Liver (tissue), 7 donors: ENCODE measurements at regions not wholly inside any gene's neighbourhood (a gene's known extent, or its start where the extent isn't known, plus 50 kb on each side); places are given as distances from the start of the nearest gene placed in this dataset.
"Not testable (repeated sequence)": the region's sequence is repeated elsewhere in the genome, so short reads cannot be mapped to it uniquely, and the experiment has no call there.

Experiments used
- DNase-seq: peaks from one replicate; pipeline ENCODE4 v3.0.0-alpha.2; 2017; ENCODE audit warnings: low spot score
- H3K27ac ChIP-seq, 2 donors: one replicate each; pipeline ENCODE4 v1.7.0; 2013; ENCODE audit warnings: inconsistent platforms in 2 of 2, low read length in 2 of 2, control low read depth in 1 of 2, low read depth in 1 of 2, mild to moderate bottlenecking in 1 of 2
- H3K27me3 ChIP-seq, 4 donors: one replicate each; pipeline versions ENCODE4 v1.6.1 to v1.7.0; 2013; ENCODE audit warnings: low read length in 3 of 4, inconsistent platforms in 1 of 4, mild to moderate bottlenecking in 1 of 4, moderate library complexity in 1 of 4; ENCODE audit not compliant: control insufficient read depth in 4 of 4, insufficient read depth in 4 of 4
- H3K36me3 ChIP-seq, 4 donors: one replicate each; pipeline versions ENCODE4 v1.6.1 to v1.7.0; 2013; ENCODE audit warnings: low read length in 3 of 4, mild to moderate bottlenecking in 3 of 4, low read depth in 1 of 4, moderate library complexity in 1 of 4; ENCODE audit not compliant: control insufficient read depth in 4 of 4, insufficient read depth in 3 of 4
- H3K4me1 ChIP-seq, 4 donors: one replicate each; pipeline versions ENCODE4 v1.6.1 to v1.7.0; 2013; ENCODE audit warnings: low read length in 3 of 4, mild to moderate bottlenecking in 3 of 4, moderate library complexity in 1 of 4; ENCODE audit not compliant: control insufficient read depth in 4 of 4, insufficient read depth in 4 of 4
- H3K4me3 ChIP-seq, 3 donors: one replicate each; pipeline versions ENCODE4 v1.6.1 to v1.7.0; 2013; ENCODE audit warnings: low read length in 3 of 3, control low read depth in 1 of 3, low read depth in 1 of 3, mild to moderate bottlenecking in 1 of 3
- H3K9ac ChIP-seq, 2 donors: one replicate each; pipeline ENCODE4 v1.7.0; 2013; ENCODE audit warnings: low read length in 2 of 2, mild to moderate bottlenecking in 2 of 2, moderate library complexity in 2 of 2, control low read depth in 1 of 2, low read depth in 1 of 2
- H3K9me3 ChIP-seq, 4 donors: one replicate each; pipeline versions ENCODE4 v1.6.1 to v1.7.0; 2013; ENCODE audit warnings: low read length in 3 of 4; ENCODE audit not compliant: control insufficient read depth in 4 of 4
- FOXA1 ChIP-seq: IDR thresholded peaks from 2 replicates; pipeline ENCODE4 v1.6.1; 2016; ENCODE audit warnings: antibody characterized with exemption
- GABPA ChIP-seq, 2 donors: IDR thresholded peaks in 1 of 2; conservative IDR thresholded peaks in 1 of 2; 2 replicates each; pipeline ENCODE4 v1.6.1; 2016; ENCODE audit warnings: antibody characterized with exemption in 2 of 2, mild to moderate bottlenecking in 1 of 2, moderate library complexity in 1 of 2
- HNF4G ChIP-seq: IDR thresholded peaks from 2 replicates; pipeline ENCODE4 v1.6.1; 2016; ENCODE audit warnings: antibody characterized with exemption
- RAD21 ChIP-seq, 2 donors: IDR thresholded peaks; 2 replicates each; pipeline ENCODE4 v1.6.1; 2016; ENCODE audit warnings: antibody characterized with exemption in 2 of 2, mild to moderate bottlenecking in 2 of 2
- TAF1 ChIP-seq: conservative IDR thresholded peaks from 2 replicates; pipeline ENCODE4 v1.6.1; 2016; ENCODE audit warnings: antibody characterized with exemption, mild to moderate bottlenecking
- WGBS: extraction: QIAGEN DNeasy Blood & Tissue Kit; methylation state at CpG from one replicate; pipeline ENCODE4 v1.1.7; 2013; 5-methylcytosine and 5-hydroxymethylcytosine counted together
- TF ChIP-seq, protein P1 (sequence below): IDR thresholded peaks from 2 replicates; pipeline ENCODE4 v1.6.1; 2016; ENCODE audit warnings: antibody characterized with exemption, mild to moderate bottlenecking
- TF ChIP-seq, protein P2 (sequence below): IDR thresholded peaks from 2 replicates; pipeline ENCODE4 v1.6.1; 2016; ENCODE audit warnings: antibody characterized with exemption
- TF ChIP-seq, protein P3 (sequence below): IDR thresholded peaks from 2 replicates; pipeline ENCODE4 v1.6.1; 2016; ENCODE audit warnings: antibody characterized with exemption
- TF ChIP-seq, protein P4 (sequence below): IDR thresholded peaks from 2 replicates; pipeline ENCODE4 v1.6.1; 2016; ENCODE audit warnings: antibody characterized with exemption
- donor health status: healthy.
- donor health status: healthy.
- donor health status: healthy.
- donor health status: healthy.

DNA sequence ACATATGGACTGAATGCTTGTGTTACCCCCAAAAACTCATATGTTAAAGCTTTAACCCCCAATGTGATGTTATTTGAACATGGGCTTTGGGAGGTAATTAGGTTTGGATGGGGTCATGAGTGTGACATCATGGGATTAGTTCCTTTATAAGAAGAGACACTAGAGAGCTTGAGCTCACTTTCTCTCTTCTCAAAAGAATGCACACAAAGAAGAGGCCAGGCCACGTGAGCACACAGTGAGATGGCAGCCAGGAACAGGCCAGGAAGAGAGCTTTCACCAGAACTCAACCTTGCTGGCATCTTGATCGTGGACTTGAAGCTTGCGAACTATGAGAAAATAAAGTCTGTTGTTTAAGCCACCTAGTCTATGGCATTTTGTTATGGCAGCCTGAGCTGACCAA, 360.6 kb downstream of the NR2F1-AS1 start:
- no peak for DNase-seq
- no peaks in the 10 kb centered on the region for H3K36me3 ChIP-seq
- H3K27ac ChIP-seq, result no peak overlapping the region
- H3K27me3 ChIP-seq, result no peaks in the 10 kb centered on the region
- no peaks in the 10 kb centered on the region for H3K9me3 ChIP-seq
- 83% methylated on average over 3 of the region's 3 CpGs for WGBS
- H3K4me1 ChIP-seq, result no peaks in the 10 kb centered on the region
- TF ChIP-seq RAD21 (IDR thresholded peaks at IDR 0.05), result no peak
- TF ChIP-seq TAF1, result no peak
- TF ChIP-seq, protein P1, sequence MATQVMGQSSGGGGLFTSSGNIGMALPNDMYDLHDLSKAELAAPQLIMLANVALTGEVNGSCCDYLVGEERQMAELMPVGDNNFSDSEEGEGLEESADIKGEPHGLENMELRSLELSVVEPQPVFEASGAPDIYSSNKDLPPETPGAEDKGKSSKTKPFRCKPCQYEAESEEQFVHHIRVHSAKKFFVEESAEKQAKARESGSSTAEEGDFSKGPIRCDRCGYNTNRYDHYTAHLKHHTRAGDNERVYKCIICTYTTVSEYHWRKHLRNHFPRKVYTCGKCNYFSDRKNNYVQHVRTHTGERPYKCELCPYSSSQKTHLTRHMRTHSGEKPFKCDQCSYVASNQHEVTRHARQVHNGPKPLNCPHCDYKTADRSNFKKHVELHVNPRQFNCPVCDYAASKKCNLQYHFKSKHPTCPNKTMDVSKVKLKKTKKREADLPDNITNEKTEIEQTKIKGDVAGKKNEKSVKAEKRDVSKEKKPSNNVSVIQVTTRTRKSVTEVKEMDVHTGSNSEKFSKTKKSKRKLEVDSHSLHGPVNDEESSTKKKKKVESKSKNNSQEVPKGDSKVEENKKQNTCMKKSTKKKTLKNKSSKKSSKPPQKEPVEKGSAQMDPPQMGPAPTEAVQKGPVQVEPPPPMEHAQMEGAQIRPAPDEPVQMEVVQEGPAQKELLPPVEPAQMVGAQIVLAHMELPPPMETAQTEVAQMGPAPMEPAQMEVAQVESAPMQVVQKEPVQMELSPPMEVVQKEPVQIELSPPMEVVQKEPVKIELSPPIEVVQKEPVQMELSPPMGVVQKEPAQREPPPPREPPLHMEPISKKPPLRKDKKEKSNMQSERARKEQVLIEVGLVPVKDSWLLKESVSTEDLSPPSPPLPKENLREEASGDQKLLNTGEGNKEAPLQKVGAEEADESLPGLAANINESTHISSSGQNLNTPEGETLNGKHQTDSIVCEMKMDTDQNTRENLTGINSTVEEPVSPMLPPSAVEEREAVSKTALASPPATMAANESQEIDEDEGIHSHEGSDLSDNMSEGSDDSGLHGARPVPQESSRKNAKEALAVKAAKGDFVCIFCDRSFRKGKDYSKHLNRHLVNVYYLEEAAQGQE, result no peak
- H3K9ac ChIP-seq, result no peak overlapping the region
- H3K4me3 ChIP-seq, result no peak overlapping the region

DNA sequence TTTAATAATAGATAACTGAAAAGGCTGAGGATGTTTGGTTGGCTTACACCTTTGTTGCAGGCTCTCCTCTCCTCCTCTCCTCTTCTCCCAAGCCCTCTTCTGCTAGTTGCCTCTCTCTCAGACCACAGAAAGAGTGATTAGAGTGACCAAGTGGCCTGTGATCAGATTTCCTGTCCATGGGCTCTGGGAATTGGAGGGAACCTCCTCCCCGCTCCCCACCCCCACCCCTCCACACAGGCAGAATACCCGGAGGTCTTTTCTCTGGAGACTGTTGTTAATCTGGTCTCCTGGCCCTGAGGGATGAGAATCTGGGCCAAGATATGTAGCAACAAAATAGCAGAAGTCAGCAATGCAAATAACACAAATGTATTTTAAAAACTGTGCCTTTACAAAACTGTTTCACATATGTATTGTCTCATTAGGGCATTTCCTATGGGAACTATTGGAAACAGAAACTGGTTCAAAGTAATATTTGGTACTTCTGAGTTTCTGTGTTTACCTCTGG, 361.3 kb downstream of the NR2F1-AS1 start:
- no peak for DNase-seq
- WGBS, result 49% methylated on average over 2 of the region's 2 CpGs
- TF ChIP-seq, protein P2, sequence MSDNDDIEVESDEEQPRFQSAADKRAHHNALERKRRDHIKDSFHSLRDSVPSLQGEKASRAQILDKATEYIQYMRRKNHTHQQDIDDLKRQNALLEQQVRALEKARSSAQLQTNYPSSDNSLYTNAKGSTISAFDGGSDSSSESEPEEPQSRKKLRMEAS, result no peak
- TF ChIP-seq FOXA1, result no peak
- TF ChIP-seq, protein P3, sequence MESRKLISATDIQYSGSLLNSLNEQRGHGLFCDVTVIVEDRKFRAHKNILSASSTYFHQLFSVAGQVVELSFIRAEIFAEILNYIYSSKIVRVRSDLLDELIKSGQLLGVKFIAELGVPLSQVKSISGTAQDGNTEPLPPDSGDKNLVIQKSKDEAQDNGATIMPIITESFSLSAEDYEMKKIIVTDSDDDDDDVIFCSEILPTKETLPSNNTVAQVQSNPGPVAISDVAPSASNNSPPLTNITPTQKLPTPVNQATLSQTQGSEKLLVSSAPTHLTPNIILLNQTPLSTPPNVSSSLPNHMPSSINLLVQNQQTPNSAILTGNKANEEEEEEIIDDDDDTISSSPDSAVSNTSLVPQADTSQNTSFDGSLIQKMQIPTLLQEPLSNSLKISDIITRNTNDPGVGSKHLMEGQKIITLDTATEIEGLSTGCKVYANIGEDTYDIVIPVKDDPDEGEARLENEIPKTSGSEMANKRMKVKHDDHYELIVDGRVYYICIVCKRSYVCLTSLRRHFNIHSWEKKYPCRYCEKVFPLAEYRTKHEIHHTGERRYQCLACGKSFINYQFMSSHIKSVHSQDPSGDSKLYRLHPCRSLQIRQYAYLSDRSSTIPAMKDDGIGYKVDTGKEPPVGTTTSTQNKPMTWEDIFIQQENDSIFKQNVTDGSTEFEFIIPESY, result no peak
- TF ChIP-seq GABPA (IDR thresholded peaks at IDR 0.05 in 1 of 2, conservative IDR thresholded peaks at IDR 0.05 in 1 of 2), result no peak
- no peak for TF ChIP-seq HNF4G
- TF ChIP-seq, protein P4, sequence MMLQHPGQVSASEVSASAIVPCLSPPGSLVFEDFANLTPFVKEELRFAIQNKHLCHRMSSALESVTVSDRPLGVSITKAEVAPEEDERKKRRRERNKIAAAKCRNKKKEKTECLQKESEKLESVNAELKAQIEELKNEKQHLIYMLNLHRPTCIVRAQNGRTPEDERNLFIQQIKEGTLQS, result no peak

DNA sequence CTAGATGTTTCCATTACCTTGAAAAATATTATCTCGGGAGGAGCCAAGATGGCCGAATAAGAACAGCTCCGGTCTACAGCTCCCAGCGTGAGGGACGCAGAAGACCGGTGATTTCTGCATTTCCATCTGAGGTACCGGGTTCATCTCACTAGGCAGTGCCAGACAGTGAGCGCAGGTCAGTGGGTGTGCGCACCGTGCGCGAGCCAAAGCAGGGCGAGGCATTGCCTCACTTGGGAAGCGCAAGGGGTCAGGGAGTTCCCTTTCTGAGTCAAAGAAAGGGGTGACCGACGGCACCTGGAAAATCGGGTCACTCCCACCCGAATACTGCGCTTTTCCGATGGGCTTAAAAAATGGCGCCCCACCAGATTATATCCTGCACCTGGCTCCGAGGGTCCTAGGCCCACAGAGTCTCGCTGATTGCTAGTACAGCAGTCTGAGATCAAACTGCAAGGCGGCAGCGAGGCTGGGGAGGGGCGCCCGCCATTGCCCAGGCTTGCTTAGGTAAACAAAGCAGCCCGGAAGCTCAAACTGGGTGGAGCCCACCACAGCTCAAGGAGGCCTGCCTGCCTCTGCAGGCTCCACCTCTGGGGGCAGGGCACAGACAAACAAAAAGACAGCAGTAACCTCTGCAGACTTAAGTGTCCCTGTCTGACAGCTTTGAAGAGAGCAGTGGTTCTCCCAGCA, 367.8 kb downstream of the NR2F1-AS1 start:
- WGBS, result 91% methylated on average over 28 of the region's 28 CpGs
- H3K4me1 ChIP-seq, result not testable (repeated sequence)

More for the DNA sequence above, 361.3 kb downstream of the NR2F1-AS1 start:
- no peaks in the 10 kb centered on the region for H3K27me3 ChIP-seq
- H3K9me3 ChIP-seq, result no peaks in the 10 kb centered on the region
- H3K27ac ChIP-seq, result no peak overlapping the region
- H3K36me3 ChIP-seq, result no peaks in the 10 kb centered on the region
- no peaks in the 10 kb centered on the region for H3K4me1 ChIP-seq
- no peak overlapping the region for H3K4me3 ChIP-seq
- no peak overlapping the region for H3K9ac ChIP-seq

More for the DNA sequence above, 367.8 kb downstream of the NR2F1-AS1 start:
- not testable (repeated sequence) for DNase-seq, H3K4me3 ChIP-seq, H3K36me3 ChIP-seq, H3K27me3 ChIP-seq, H3K9ac ChIP-seq, H3K27ac ChIP-seq, H3K9me3 ChIP-seq
